Vagina (tissue), 2 donors: ENCODE measurements at regions not wholly inside any gene's neighbourhood (a gene's known extent, or its start where the extent isn't known, plus 50 kb on each side); places are given as distances from the start of the nearest gene placed in this dataset.
A peak's percentile ranks its signal among the peaks of the same experiment; 100 is the strongest.

Experiments
- DNase-seq, 2 donors: peaks; one replicate each; pipeline ENCODE4 v3.0.0-alpha.2; 2017; ENCODE audit errors: extremely low spot score in 2 of 2
- H3K27ac ChIP-seq: fragments of 200-600 bp; sonication (generic); one replicate; pipeline ENCODE4 v1.5.1; 2019
- H3K27me3 ChIP-seq: fragments of 200-600 bp; sonication (generic); one replicate; pipeline ENCODE4 v1.5.1; 2019
- H3K36me3 ChIP-seq, 2 donors: fragments of 200-600 bp; sonication (generic); one replicate each; pipeline ENCODE4 v1.5.1; 2017 to 2019
- H3K4me1 ChIP-seq: fragments of 200-600 bp; sonication (generic); one replicate; pipeline ENCODE4 v1.5.1; 2019
- H3K4me3 ChIP-seq, 2 donors: fragments of 200-600 bp; sonication (generic); 1 replicate in 1 of 2; 2 replicates in 1 of 2; pipeline ENCODE4 v1.5.1; 2016 to 2019
- H3K9me3 ChIP-seq: fragments of 200-600 bp; sonication (generic); one replicate; pipeline ENCODE4 v1.5.1; 2019
- POLR2A ChIP-seq, 2 donors: fragments of 450-650 bp; IDR thresholded peaks; one replicate each; pipeline ENCODE4 v1.6.1; 2017; ENCODE audit warnings: antibody characterized with exemption in 2 of 2, mild to moderate bottlenecking in 2 of 2, moderate library complexity in 2 of 2
- POLR2AphosphoS5 ChIP-seq, 2 donors: sonication (generic); formaldehyde crosslinking; IDR thresholded peaks; one replicate each; pipeline ENCODE4 v1.9.0; 2017; ENCODE audit warnings: antibody characterized with exemption in 2 of 2, mild to moderate bottlenecking in 2 of 2, low read depth in 1 of 2; ENCODE audit not compliant: insufficient read depth in 1 of 2
- intact Hi-C: fragments of 100-400 bp; cut with DNase I; formaldehyde crosslinking; loops from one replicate; pipeline ENCODE4 v1.15.1; 2023
- TF ChIP-seq, protein P1 (sequence below), 3 experiments: fragments of 450-650 bp in 2 of 3; fragments of 200-600 bp in 1 of 3; sonication (generic) in 1 of 3; IDR thresholded peaks; one replicate each; pipeline ENCODE4 v1.5.1; 2017 to 2019; ENCODE audit warnings: antibody characterized with exemption in 3 of 3, mild to moderate bottlenecking in 2 of 3, moderate library complexity in 2 of 3

DNA sequence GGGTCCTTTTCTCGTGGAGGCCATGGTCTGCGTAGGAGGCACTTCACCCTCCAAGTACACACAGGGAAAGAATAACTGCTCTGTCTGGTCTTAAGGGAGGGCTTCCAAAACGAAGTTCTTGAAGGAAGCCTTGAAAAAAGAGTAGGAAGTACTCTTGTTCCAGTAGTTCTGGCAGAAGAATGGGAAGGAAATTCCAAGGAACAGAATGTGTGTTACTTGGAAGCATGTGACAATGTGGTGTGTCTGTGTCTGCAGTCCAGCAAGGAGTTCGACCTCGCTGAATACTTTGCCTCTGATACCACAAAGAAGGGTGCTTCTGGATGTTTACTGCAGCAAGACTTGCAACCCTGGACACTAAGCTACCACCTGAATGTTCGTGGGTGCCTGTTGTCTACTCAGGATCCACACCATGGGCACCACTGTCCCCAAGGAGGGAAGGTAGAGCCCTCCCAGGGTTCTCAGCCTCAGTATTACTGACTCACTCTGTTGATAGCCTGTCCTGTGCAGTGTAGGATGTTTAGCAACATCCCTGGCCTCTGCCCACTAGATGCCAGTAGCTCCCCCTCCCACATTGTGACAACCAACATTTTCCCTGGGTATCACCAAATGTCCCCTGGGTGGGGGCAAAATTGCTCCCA, 471.6 kb upstream of the CDH4 start:
- no peak overlapping the region for H3K27ac ChIP-seq

DNA sequence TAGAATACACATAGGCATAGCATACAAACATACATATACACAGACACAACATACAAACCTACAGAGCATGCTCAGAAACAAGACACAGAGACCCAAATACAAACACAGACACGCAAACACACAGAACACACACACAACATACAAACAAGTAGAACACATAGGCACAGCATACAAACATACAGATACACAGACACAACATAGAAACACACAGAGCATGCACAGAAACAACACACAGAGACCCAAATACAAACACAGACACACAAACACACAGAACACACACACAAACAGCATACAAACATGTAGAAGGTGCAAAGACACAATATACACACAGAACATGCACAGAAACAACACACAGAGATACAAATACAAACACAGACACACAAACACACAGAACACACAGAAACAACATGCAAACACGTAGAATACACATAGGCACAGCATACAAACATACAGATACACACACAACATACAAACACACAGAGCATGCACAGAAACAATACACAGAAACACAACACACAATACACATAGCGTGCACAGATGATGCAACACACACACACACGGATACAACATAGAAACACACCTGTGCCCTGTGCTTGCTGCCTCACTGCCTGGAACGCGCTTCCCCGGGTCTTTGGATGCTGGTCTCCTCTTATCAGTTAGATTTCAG, 469.0 kb upstream of the CDH4 start:
- Histone ChIP-seq H3K4me1 (no peaks in the 10 kb centered on the region), H3K4me3 (no peak overlapping the region), H3K27me3 (no peaks in the 10 kb centered on the region), H3K9me3 (no peaks in the 10 kb centered on the region), H3K27ac (no peak overlapping the region), H3K36me3 (no peaks in the 10 kb centered on the region)
- DNase-seq, result no peak
- TF ChIP-seq, protein P1, sequence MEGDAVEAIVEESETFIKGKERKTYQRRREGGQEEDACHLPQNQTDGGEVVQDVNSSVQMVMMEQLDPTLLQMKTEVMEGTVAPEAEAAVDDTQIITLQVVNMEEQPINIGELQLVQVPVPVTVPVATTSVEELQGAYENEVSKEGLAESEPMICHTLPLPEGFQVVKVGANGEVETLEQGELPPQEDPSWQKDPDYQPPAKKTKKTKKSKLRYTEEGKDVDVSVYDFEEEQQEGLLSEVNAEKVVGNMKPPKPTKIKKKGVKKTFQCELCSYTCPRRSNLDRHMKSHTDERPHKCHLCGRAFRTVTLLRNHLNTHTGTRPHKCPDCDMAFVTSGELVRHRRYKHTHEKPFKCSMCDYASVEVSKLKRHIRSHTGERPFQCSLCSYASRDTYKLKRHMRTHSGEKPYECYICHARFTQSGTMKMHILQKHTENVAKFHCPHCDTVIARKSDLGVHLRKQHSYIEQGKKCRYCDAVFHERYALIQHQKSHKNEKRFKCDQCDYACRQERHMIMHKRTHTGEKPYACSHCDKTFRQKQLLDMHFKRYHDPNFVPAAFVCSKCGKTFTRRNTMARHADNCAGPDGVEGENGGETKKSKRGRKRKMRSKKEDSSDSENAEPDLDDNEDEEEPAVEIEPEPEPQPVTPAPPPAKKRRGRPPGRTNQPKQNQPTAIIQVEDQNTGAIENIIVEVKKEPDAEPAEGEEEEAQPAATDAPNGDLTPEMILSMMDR (IDR thresholded peaks at IDR 0.05), result no peak
- intact Hi-C loops, result no loop called here

More for the DNA sequence above, 471.6 kb upstream of the CDH4 start:
- H3K36me3 ChIP-seq, result no peaks in the 10 kb centered on the region
- no peaks in the 10 kb centered on the region for H3K27me3 ChIP-seq
- TF ChIP-seq POLR2AphosphoS5 (IDR thresholded peaks at IDR 0.05; ENCODE audit: insufficient read depth in 1 of 2, low read depth in 1 of 2), result no peak
- TF ChIP-seq POLR2A (IDR thresholded peaks at IDR 0.05), result no peak
- TF ChIP-seq, protein P1 (IDR thresholded peaks at IDR 0.05), result no peak
- no peaks in the 10 kb centered on the region for H3K4me1 ChIP-seq
- no peaks in the 10 kb centered on the region for H3K9me3 ChIP-seq
- DNase-seq, result peak in 1 of 2 donors; percentile 64
- intact Hi-C loops, result no loop called here
- no peak overlapping the region for H3K4me3 ChIP-seq

DNA sequence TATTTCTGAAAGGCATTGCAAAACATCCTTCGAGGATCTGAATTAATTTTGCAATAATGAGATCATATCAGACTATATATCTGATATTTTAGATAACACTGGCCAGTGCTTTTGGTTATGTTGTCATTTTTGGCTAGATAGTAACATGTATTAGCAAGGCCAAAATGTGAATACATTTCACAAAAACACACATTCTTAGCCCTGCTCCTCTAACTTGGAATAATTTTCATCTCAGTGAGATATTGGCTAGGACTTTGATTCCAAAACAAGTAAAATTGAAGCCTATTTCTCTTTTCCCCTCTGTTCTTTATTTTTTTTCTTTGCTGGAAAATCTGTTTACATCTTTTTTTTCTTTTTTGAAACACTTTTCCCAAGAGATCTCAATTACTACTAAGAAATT, 466.8 kb upstream of the CDH4 start:
- no peaks in the 10 kb centered on the region for H3K36me3 ChIP-seq
- H3K27me3 ChIP-seq, result no peaks in the 10 kb centered on the region
- no peaks in the 10 kb centered on the region for H3K4me1 ChIP-seq
- TF ChIP-seq, protein P1 (IDR thresholded peaks at IDR 0.05), result no peak
- TF ChIP-seq POLR2AphosphoS5 (IDR thresholded peaks at IDR 0.05; ENCODE audit: insufficient read depth in 1 of 2, low read depth in 1 of 2) (no peak), POLR2A (IDR thresholded peaks at IDR 0.05) (no peak)
- H3K9me3 ChIP-seq, result no peaks in the 10 kb centered on the region
- intact Hi-C loops, result no loop called here
- no peak for DNase-seq
- H3K27ac ChIP-seq, result no peak overlapping the region
- H3K4me3 ChIP-seq, result no peak overlapping the region

DNA sequence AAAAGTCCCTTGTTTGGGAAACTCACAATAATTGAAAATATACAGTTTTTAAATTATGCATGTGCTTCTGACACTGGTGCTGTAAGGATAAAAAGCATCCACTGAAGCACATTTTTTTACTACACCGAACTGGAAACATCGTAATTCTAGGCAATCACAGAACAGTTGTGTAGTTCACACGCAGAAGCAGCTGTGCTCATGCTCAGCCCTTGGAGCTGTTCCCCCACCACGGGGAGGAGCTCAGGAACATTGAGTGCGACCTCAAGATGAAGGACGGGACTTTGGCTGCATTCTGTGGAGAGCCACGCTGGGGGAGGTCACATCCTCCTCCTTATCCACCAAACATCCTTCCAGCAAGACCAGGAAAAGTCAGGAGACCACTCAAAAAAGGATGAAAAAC, 466.3 kb upstream of the CDH4 start:
- no peaks in the 10 kb centered on the region for H3K9me3 ChIP-seq
- H3K36me3 ChIP-seq, result no peaks in the 10 kb centered on the region
- H3K4me1 ChIP-seq, result no peaks in the 10 kb centered on the region
- H3K27ac ChIP-seq, result no peak overlapping the region
- no peak overlapping the region for H3K4me3 ChIP-seq
- H3K27me3 ChIP-seq, result no peaks in the 10 kb centered on the region
- TF ChIP-seq, protein P1 (IDR thresholded peaks at IDR 0.05), result no peak
- TF ChIP-seq POLR2AphosphoS5 (IDR thresholded peaks at IDR 0.05; ENCODE audit: insufficient read depth in 1 of 2, low read depth in 1 of 2) (no peak), POLR2A (IDR thresholded peaks at IDR 0.05) (no peak)
- intact Hi-C loops, result no loop called here
- DNase-seq, result no peak

DNA sequence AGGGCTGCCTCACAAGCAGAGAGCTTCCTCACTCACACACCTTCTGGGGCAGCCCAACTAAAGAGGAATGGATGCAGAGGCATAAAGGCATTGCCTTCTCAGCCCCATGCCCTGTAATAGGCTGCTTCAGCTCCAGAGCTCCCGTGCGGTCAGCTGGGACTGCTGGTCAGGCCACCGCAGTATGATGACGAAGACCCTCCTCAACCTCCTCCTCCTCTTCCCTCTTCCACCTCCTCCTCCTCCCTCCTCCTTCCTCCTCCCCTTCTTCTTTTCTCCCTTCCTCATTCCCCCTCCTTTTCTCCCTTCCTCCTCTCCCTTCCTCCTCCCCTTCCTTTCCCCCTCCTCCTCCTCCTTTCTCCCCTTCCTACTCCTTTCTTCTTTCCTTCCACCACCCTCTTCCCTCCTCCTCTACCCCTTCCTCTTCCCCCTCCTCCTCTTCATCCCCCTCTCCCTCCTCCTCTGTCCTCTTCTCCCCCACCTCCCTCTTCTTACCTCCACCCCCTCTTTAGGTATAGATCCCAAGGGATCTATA, 465.3 kb upstream of the CDH4 start:
- H3K27ac ChIP-seq, result no peak overlapping the region
- TF ChIP-seq POLR2A (IDR thresholded peaks at IDR 0.05), result no peak
- TF ChIP-seq, protein P1 (IDR thresholded peaks at IDR 0.05), result no peak
- TF ChIP-seq POLR2AphosphoS5 (IDR thresholded peaks at IDR 0.05; ENCODE audit: insufficient read depth in 1 of 2, low read depth in 1 of 2), result no peak
- no peak overlapping the region for H3K4me3 ChIP-seq
- H3K36me3 ChIP-seq, result no peaks in the 10 kb centered on the region
- no peak for DNase-seq
- intact Hi-C loops, result no loop called here
- no peaks in the 10 kb centered on the region for H3K27me3 ChIP-seq
- H3K4me1 ChIP-seq, result no peaks in the 10 kb centered on the region
- H3K9me3 ChIP-seq, result no peaks in the 10 kb centered on the region
